Kidney (tissue), 13 donors: ENCODE measurements at regions not wholly inside any gene's neighbourhood (a gene's known extent, or its start where the extent isn't known, plus 50 kb on each side); places are given as distances from the start of the nearest gene placed in this dataset.

Experiments
- DNase-seq, 5 donors: peaks; one replicate each; pipeline ENCODE4 v3.0.0-alpha.2; 2013 to 2020
- FAIRE-seq: peaks from 2 replicates; lab custom pipeline; 2012; peaks lifted over from hg19 to GRCh38; lab: Jason Lieb, UNC
- H3K27ac ChIP-seq, 2 donors: one replicate each; pipeline ENCODE4 v1.7.0; 2013; ENCODE audit warnings: low read depth in 2 of 2, low read length in 2 of 2, inconsistent platforms in 1 of 2
- H3K27me3 ChIP-seq: one replicate; pipeline ENCODE4 v1.7.1; 2013; ENCODE audit warnings: low read length, inconsistent platforms; ENCODE audit not compliant: control insufficient read depth, insufficient read depth
- H3K36me3 ChIP-seq, 3 donors: one replicate each; pipeline versions ENCODE4 v1.7.0 to v1.7.1; 2013; ENCODE audit warnings: low read length in 3 of 3, control low read depth in 1 of 3, inconsistent platforms in 1 of 3; ENCODE audit not compliant: insufficient read depth in 3 of 3, control insufficient read depth in 2 of 3
- H3K4me1 ChIP-seq, 3 donors: one replicate each; pipeline versions ENCODE4 v1.7.0 to v1.7.1; 2013; ENCODE audit warnings: low read length in 3 of 3, inconsistent platforms in 1 of 3, low read depth in 1 of 3; ENCODE audit not compliant: control insufficient read depth in 2 of 3, insufficient read depth in 2 of 3
- H3K4me3 ChIP-seq, 3 donors: one replicate each; pipeline versions ENCODE4 v1.7.0 to v1.8.1; 2013; ENCODE audit warnings: low read length in 3 of 3, control low read depth in 1 of 3, inconsistent platforms in 1 of 3
- H3K9ac ChIP-seq, 3 donors: one replicate each; pipeline versions ENCODE4 v1.7.0 to v1.7.1; 2013; ENCODE audit warnings: low read length in 3 of 3, control low read depth in 1 of 3, inconsistent platforms in 1 of 3
- H3K9me3 ChIP-seq, 3 donors: one replicate each; pipeline versions ENCODE4 v1.7.0 to v1.7.1; 2013; ENCODE audit warnings: low read length in 3 of 3, control low read depth in 1 of 3, inconsistent platforms in 1 of 3; ENCODE audit not compliant: control insufficient read depth in 2 of 3, insufficient read depth in 1 of 3
- CTCF ChIP-seq: IDR thresholded peaks from 3 replicates; pipeline ENCODE4 v1.5.1; 2012; ENCODE audit warnings: mild to moderate bottlenecking, moderate library complexity, borderline replicate concordance; ENCODE audit not compliant: insufficient read depth; ENCODE audit errors: extremely low read depth
- intact Hi-C: fragments of 100-400 bp; cut with DNase I; formaldehyde crosslinking; loops from one replicate; pipeline ENCODE4 v1.11.1; 2022
- donor health status: control.
- donor health status: control.
- donor health status: control.
- donor health status: control.
- donor health status: control.
- donor health status: DM: yes; HTN: yes; CAD: no.
- donor health status: Normal renal cell carcinoma (clear cell type).

- no peak for TF ChIP-seq CTCF
- H3K9ac ChIP-seq = no peak overlapping the region
- H3K27me3 ChIP-seq = no peaks in the 10 kb centered on the region
- H3K4me3 ChIP-seq = no peak overlapping the region
- H3K4me1 ChIP-seq = no peaks in the 10 kb centered on the region
- no peak overlapping the region for H3K27ac ChIP-seq
- no peaks in the 10 kb centered on the region for H3K9me3 ChIP-seq
- FAIRE-seq = no peak
- no peaks in the 10 kb centered on the region for H3K36me3 ChIP-seq
- no peak for DNase-seq
- intact Hi-C loops = no loop called here
Measured at GRCh38 chr18:24972577-24972976, 379.4 kb downstream of the ZNF521 start.

- Histone ChIP-seq H3K27me3 (no peaks in the 10 kb centered on the region), H3K9ac (no peak overlapping the region), H3K4me1 (no peaks in the 10 kb centered on the region), H3K4me3 (no peak overlapping the region), H3K27ac (no peak overlapping the region), H3K36me3 (no peaks in the 10 kb centered on the region), H3K9me3 (no peaks in the 10 kb centered on the region)
- DNase-seq (no peak), FAIRE-seq (no peak)
- intact Hi-C loops = no loop called here
- no peak for TF ChIP-seq CTCF
Measured at GRCh38 chr18:24974431-24974830, 377.5 kb downstream of the ZNF521 start.

- Histone ChIP-seq H3K27ac (no peak overlapping the region), H3K27me3 (no peaks in the 10 kb centered on the region), H3K9me3 (no peaks in the 10 kb centered on the region), H3K4me3 (no peak overlapping the region), H3K36me3 (no peaks in the 10 kb centered on the region), H3K4me1 (no peaks in the 10 kb centered on the region), H3K9ac (no peak overlapping the region)
- intact Hi-C loops = no loop called here
- no peak for DNase-seq
- TF ChIP-seq CTCF = no peak
- no peak for FAIRE-seq
Measured at GRCh38 chr18:24975496-24976372, 376.2 kb downstream of the ZNF521 start.
